ENCODE measurements at regions not wholly inside any gene's neighbourhood (a gene's known extent, or its start where the extent isn't known, plus 50 kb on each side); places are given as distances from the start of the nearest gene placed in this dataset.
"Not testable (repeated sequence)": the region's sequence is repeated elsewhere in the genome, so short reads cannot be mapped to it uniquely, and the experiment has no call there.

DNA sequence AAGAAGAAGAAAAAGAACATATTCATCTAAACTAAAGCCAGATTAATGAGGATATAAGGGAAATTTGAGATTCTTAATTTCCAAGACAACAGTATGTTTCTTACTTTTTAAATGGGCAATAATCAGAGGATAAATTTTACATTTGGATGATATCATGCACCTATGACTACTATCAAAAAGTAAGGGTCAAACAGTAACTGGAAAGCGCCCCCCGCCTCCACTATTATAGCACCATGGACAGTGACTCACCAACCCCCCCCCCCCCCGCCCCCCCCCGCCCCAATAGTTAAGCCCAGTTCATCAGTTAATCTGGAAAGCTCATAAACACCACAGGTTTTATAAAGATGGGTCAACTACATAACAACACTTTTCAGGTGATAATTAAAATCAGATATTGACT, 194.3 kb upstream of the DGKB start:
- no peaks in the 10 kb centered on the region for H3K27me3 ChIP-seq (ENCODE audit: insufficient read depth, low read length)

DNA sequence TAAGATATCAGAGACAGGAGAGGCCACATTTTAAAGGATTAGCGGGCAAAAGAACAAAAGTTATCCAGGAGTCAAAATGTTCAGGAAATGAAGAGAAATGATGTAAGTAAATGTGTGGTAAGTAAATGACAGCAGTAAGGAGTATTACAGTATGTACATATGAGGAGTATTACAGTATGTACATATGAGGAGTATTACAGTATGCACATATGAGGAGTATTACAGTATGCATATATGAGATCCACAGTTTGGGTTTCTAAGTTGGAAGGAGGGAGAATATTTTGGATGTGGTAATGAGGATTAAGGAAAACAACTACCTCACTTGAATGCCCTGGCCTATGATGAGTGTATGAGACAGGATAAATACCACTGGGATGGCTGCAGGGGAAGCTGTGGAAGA, 192.4 kb upstream of the DGKB start:
- Histone ChIP-seq H3K4me1 (ENCODE audit: insufficient read depth, low read length) (no peaks in the 10 kb centered on the region), H3K27me3 (ENCODE audit: insufficient read depth, low read length) (no peaks in the 10 kb centered on the region), H3K36me3 (ENCODE audit: insufficient read depth, low read depth, low read length) (no peaks in the 10 kb centered on the region), H3K9ac (ENCODE audit: low read depth, low read length) (no peak overlapping the region), H3K9me3 (ENCODE audit: insufficient read depth, low read depth, low read length) (no peaks in the 10 kb centered on the region), H3K27ac (ENCODE audit: low read length) (no peak overlapping the region), H3K4me3 (ENCODE audit: low read length) (no peak overlapping the region)

More for the DNA sequence above, 194.3 kb upstream of the DGKB start:
- H3K4me1 ChIP-seq (ENCODE audit: insufficient read depth, low read length), result no peaks in the 10 kb centered on the region
- H3K27ac ChIP-seq (ENCODE audit: low read length), result no peak overlapping the region
- H3K4me3 ChIP-seq (ENCODE audit: low read length), result no peak overlapping the region
- H3K9ac ChIP-seq (ENCODE audit: low read depth, low read length), result no peak overlapping the region
- H3K36me3 ChIP-seq (ENCODE audit: insufficient read depth, low read depth, low read length), result no peaks in the 10 kb centered on the region
- H3K9me3 ChIP-seq (ENCODE audit: insufficient read depth, low read depth, low read length), result no peaks in the 10 kb centered on the region

DNA sequence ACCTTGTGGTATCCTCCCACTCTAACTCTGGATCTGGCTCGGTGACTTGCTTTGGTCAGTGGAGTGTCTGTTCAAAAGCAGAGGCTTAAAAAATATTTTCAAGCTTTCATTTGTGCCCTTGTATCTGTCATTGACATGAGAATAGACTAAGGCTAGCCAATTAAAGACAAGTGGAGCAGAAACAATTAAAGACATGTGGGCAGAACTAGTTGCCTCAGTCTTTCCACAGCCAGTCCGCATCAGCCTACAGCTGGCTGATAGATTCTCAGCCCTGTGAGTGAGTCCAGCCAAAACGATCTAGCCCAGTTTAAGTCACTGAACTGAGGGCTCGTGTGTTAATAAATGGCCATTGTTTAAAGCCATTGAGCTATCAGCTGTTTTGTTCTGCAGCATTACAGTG, 185.2 kb upstream of the DGKB start:
- no peak overlapping the region for H3K4me3 ChIP-seq (ENCODE audit: low read length)

DNA sequence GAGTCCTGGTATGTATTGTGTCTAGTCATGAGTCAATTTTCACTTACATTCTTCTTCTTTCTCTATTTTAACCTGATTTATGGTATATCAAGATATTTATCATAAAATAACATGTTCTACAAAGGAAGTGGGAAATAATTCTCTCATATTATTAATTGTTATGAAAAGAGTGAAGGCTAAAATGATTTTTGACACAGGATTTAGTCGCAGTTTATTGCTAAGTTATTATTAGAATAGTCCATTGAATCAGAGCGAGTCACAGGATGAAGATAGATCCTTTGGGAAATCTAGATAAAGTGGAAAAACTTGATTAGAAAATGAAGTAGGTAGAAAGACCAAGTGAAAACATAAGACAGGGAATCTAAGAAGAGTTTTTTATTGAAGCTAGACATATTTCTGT, 184.3 kb upstream of the DGKB start:
- Histone ChIP-seq H3K27ac (ENCODE audit: low read length) (no peak overlapping the region), H3K27me3 (ENCODE audit: insufficient read depth, low read length) (no peaks in the 10 kb centered on the region), H3K9me3 (ENCODE audit: insufficient read depth, low read depth, low read length) (no peaks in the 10 kb centered on the region), H3K4me3 (ENCODE audit: low read length) (no peak overlapping the region), H3K36me3 (ENCODE audit: insufficient read depth, low read depth, low read length) (no peaks in the 10 kb centered on the region), H3K4me1 (ENCODE audit: insufficient read depth, low read length) (no peaks in the 10 kb centered on the region), H3K9ac (ENCODE audit: low read depth, low read length) (no peak overlapping the region)

More for the DNA sequence above, 185.2 kb upstream of the DGKB start:
- Histone ChIP-seq H3K9me3 (ENCODE audit: insufficient read depth, low read depth, low read length) (no peaks in the 10 kb centered on the region), H3K36me3 (ENCODE audit: insufficient read depth, low read depth, low read length) (no peaks in the 10 kb centered on the region), H3K27ac (ENCODE audit: low read length) (no peak overlapping the region), H3K27me3 (ENCODE audit: insufficient read depth, low read length) (no peaks in the 10 kb centered on the region), H3K4me1 (ENCODE audit: insufficient read depth, low read length) (no peaks in the 10 kb centered on the region), H3K9ac (ENCODE audit: low read depth, low read length) (no peak overlapping the region)

DNA sequence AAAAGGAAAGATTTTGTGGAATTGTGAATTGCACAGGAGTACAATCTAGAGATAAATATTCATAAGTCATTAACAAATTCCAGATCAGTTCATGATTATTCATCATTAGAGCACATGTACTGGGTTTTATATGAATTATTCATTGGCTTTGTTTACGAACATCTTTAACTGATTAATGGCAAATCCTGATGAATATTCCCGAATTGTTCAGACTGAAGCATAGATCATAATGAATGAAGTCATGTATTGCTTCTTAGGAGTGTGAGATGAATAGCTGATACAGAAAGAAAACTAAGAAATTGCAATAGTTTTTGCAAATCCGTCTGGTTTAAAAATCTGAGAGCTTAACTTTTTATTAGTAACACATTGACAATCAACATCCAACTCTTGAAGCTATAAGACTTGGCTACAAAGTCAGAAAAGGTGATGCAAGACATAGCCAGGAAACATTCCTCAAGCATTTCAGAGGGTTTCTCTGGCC, 183.6 kb upstream of the DGKB start:
- no peak overlapping the region for H3K27ac ChIP-seq (ENCODE audit: low read length)
- H3K9ac ChIP-seq (ENCODE audit: low read depth, low read length), result no peak overlapping the region
- H3K36me3 ChIP-seq (ENCODE audit: insufficient read depth, low read depth, low read length), result no peaks in the 10 kb centered on the region
- no peaks in the 10 kb centered on the region for H3K9me3 ChIP-seq (ENCODE audit: insufficient read depth, low read depth, low read length)
- no peaks in the 10 kb centered on the region for H3K27me3 ChIP-seq (ENCODE audit: insufficient read depth, low read length)
- no peak overlapping the region for H3K4me3 ChIP-seq (ENCODE audit: low read length)
- H3K4me1 ChIP-seq (ENCODE audit: insufficient read depth, low read length), result no peaks in the 10 kb centered on the region

DNA sequence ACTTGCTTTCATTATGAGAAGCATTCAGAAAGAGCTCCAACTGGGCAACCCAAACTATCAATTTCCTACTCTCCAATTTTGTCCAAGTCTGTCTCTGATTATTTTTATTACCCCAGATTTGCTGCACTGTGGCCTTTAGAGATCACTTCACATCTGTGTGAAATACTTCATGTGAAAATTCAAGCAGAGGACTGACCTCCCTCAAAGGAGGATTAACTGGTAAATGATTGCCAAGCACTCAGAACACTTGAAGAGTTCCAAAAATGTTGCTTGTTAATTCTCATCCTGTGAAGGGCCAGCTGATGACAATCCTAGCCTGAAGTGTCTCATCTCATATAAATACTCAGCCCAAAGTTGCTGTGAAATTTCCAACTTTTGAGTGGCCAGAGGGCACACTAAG, 182.8 kb upstream of the DGKB start:
- no peaks in the 10 kb centered on the region for H3K4me1 ChIP-seq (ENCODE audit: insufficient read depth, low read length)
- H3K4me3 ChIP-seq (ENCODE audit: low read length), result no peak overlapping the region
- no peak overlapping the region for H3K27ac ChIP-seq (ENCODE audit: low read length)
- no peaks in the 10 kb centered on the region for H3K36me3 ChIP-seq (ENCODE audit: insufficient read depth, low read depth, low read length)
- H3K9me3 ChIP-seq (ENCODE audit: insufficient read depth, low read depth, low read length), result no peaks in the 10 kb centered on the region
- no peaks in the 10 kb centered on the region for H3K27me3 ChIP-seq (ENCODE audit: insufficient read depth, low read length)
- H3K9ac ChIP-seq (ENCODE audit: low read depth, low read length), result no peak overlapping the region

DNA sequence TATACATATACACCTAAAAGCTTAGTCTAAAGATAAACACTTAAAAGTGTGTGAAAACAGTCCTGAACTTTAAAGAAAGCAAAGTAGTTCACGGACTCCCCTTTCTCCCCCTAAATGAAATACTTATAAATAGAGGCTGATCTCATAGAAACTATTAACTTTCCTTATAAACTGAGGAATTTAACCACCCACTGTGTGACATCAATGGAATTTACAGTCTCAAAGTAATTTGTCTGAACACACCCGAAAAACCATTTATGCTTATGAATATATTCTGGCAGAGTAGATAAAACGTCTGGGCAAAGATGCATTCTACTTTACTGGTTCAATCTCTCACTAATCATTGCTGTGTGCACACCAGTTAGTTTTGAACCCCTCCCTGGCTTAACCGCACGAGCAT, 181.8 kb upstream of the DGKB start:
- Histone ChIP-seq H3K4me3 (ENCODE audit: low read length) (no peak overlapping the region), H3K4me1 (ENCODE audit: insufficient read depth, low read length) (no peaks in the 10 kb centered on the region), H3K27ac (ENCODE audit: low read length) (no peak overlapping the region), H3K36me3 (ENCODE audit: insufficient read depth, low read depth, low read length) (no peaks in the 10 kb centered on the region), H3K9ac (ENCODE audit: low read depth, low read length) (no peak overlapping the region), H3K9me3 (ENCODE audit: insufficient read depth, low read depth, low read length) (no peaks in the 10 kb centered on the region), H3K27me3 (ENCODE audit: insufficient read depth, low read length) (no peaks in the 10 kb centered on the region)

DNA sequence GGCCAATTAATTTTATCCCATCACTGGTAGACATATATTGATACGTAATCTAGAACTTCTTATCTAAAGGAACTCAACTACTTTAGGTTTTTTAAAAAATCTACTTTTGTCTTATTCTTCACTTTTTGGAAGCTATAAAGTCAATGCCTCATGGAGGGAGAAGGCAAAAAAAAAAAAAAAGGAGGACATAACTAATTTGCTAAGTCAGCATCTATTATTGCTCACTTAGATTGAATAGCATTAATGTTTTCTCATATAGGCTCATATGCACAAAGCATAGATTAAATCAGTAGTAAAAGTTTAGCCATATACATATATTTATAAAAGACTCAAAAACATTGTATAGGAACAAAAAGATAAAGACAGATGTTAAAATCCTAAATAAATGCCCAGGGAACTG, 179.3 kb upstream of the DGKB start:
- H3K4me1 ChIP-seq (ENCODE audit: insufficient read depth, low read length), result no peaks in the 10 kb centered on the region
- no peaks in the 10 kb centered on the region for H3K27me3 ChIP-seq (ENCODE audit: insufficient read depth, low read length)
- no peaks in the 10 kb centered on the region for H3K36me3 ChIP-seq (ENCODE audit: insufficient read depth, low read depth, low read length)
- H3K9ac ChIP-seq (ENCODE audit: low read depth, low read length), result no peak overlapping the region
- H3K27ac ChIP-seq (ENCODE audit: low read length), result no peak overlapping the region
- no peaks in the 10 kb centered on the region for H3K9me3 ChIP-seq (ENCODE audit: insufficient read depth, low read depth, low read length)
- no peak overlapping the region for H3K4me3 ChIP-seq (ENCODE audit: low read length)

DNA sequence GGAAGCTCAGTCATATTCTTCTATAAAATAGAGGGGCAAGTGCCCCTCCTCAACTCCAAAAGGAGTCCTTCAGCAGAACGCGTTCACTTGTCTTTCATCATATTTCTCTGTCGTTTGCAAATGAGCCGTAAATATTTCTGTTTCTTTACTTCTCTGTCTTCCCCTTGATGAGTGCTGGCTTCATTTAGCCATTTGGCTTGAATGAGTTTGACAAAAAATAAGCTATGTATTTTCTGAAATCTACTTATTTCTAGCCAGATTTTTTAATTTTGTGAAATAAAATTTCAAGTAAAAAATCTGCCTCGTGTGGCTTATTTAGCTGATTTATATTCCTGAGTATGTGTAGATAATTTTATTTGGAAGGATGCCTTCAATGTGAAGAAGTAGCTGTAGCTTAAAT, 170.8 kb upstream of the DGKB start:
- Histone ChIP-seq H3K9ac (ENCODE audit: low read depth, low read length) (no peak overlapping the region), H3K27ac (ENCODE audit: low read length) (no peak overlapping the region)

DNA sequence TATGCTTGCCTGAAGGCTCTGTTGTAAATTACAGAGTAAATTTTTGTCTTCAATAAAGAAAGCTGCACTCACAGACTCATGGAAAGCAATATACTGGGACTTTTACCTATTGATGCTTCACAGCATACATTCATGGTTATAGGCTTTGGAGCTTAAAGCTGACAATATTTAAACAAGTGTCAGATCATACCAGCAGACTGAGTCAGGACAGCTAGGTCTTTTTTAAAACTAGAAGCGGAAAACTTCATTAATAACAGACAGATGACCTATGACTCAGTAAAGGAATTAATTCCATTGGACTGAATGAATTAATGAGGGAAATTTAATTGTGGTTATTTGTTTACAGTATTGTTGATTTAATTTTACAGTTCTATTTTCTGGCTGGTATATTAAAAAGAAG, 165.8 kb upstream of the DGKB start:
- no peaks in the 10 kb centered on the region for H3K9me3 ChIP-seq (ENCODE audit: insufficient read depth, low read depth, low read length)
- H3K27me3 ChIP-seq (ENCODE audit: insufficient read depth, low read length), result no peaks in the 10 kb centered on the region
- no peaks in the 10 kb centered on the region for H3K36me3 ChIP-seq (ENCODE audit: insufficient read depth, low read depth, low read length)

More for the DNA sequence above, 170.8 kb upstream of the DGKB start:
- no peaks in the 10 kb centered on the region for H3K4me1 ChIP-seq (ENCODE audit: insufficient read depth, low read length)
- H3K27me3 ChIP-seq (ENCODE audit: insufficient read depth, low read length), result no peaks in the 10 kb centered on the region
- no peaks in the 10 kb centered on the region for H3K36me3 ChIP-seq (ENCODE audit: insufficient read depth, low read depth, low read length)
- H3K4me3 ChIP-seq (ENCODE audit: low read length), result no peak overlapping the region
- no peaks in the 10 kb centered on the region for H3K9me3 ChIP-seq (ENCODE audit: insufficient read depth, low read depth, low read length)

DNA sequence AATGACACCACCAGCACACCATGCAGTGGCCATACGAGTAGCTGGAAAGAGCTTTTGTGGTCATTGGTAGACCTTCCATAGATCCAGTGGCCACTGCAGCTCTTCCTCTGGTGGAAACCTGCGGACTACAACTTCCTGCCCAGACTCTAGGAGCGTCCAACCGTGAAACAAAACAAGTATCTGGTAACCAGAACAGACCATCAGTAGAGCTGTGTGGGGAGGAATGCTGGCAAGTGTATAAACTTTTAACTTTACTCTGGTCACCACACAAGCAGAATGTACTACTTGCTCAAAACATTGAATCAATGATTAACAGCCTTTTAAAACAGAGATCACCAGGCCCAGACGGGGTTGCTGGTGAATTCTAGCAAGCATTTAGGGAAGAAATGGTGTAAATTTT, 154.7 kb upstream of the DGKB start:
- Histone ChIP-seq H3K27ac (ENCODE audit: low read length) (no peak overlapping the region), H3K27me3 (ENCODE audit: insufficient read depth, low read length) (no peaks in the 10 kb centered on the region), H3K4me1 (ENCODE audit: insufficient read depth, low read length) (no peaks in the 10 kb centered on the region), H3K9ac (ENCODE audit: low read depth, low read length) (no peak overlapping the region), H3K4me3 (ENCODE audit: low read length) (no peak overlapping the region), H3K9me3 (ENCODE audit: insufficient read depth, low read depth, low read length) (peaks cover 7% of the 10 kb centered on the region; the same call in 1 of the 2 replicates), H3K36me3 (ENCODE audit: insufficient read depth, low read depth, low read length) (no peaks in the 10 kb centered on the region)

More for the DNA sequence above, 165.8 kb upstream of the DGKB start:
- Histone ChIP-seq H3K9ac (ENCODE audit: low read depth, low read length) (no peak overlapping the region), H3K4me3 (ENCODE audit: low read length) (no peak overlapping the region), H3K27ac (ENCODE audit: low read length) (no peak overlapping the region), H3K4me1 (ENCODE audit: insufficient read depth, low read length) (no peaks in the 10 kb centered on the region)

DNA sequence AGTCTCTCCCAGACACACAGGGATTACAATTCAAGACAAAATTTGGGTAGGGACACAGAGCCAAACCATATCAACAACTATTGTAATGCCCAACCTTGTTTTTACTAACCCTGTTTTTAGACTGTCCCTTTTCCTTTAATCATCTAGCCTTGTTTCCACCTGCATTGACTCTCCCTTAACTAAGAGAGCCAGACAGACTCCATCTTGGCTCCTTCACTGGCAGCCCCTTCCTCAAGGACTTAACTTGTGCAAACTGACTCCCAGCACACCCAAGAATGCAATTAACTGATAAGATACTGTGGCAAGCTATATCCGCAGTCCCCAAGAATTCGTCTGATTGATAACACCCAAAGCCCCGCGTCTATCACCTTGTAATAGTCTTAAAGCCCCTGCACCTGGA, 151.8 kb upstream of the DGKB start:
- H3K4me1 ChIP-seq (ENCODE audit: insufficient read depth, low read length); H3K4me3 ChIP-seq (ENCODE audit: low read length): not testable (repeated sequence)

DNA sequence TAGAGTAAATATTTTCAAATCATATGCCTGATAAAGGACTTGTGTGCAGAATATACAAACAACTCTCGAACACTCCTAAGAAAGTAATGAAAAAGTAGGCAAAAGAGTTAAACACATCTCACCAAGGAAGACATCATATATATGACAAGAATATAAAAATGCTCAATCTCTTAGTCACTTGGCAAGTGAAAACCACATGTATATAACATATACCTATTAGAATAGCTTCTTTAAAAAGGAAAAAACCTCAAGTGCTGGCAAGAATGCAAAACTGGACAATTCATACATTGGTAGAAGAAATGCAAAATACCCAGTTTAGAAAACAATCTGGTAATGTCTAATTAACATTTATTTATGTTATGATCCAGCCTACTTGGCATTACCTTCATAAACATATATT, 146.6 kb upstream of the DGKB start:
- H3K27ac ChIP-seq (ENCODE audit: low read length), result no peak overlapping the region
- H3K27me3 ChIP-seq (ENCODE audit: insufficient read depth, low read length), result no peaks in the 10 kb centered on the region
- H3K9ac ChIP-seq (ENCODE audit: low read depth, low read length), result no peak overlapping the region
- H3K9me3 ChIP-seq (ENCODE audit: insufficient read depth, low read depth, low read length), result peaks cover 7% of the 10 kb centered on the region; the same call in 1 of the 2 replicates
- H3K36me3 ChIP-seq (ENCODE audit: insufficient read depth, low read depth, low read length), result no peaks in the 10 kb centered on the region
- H3K4me3 ChIP-seq (ENCODE audit: low read length), result no peak overlapping the region
- no peaks in the 10 kb centered on the region for H3K4me1 ChIP-seq (ENCODE audit: insufficient read depth, low read length)

More for the DNA sequence above, 151.8 kb upstream of the DGKB start:
- not testable (repeated sequence) for H3K9ac ChIP-seq (ENCODE audit: low read depth, low read length); H3K9me3 ChIP-seq (ENCODE audit: insufficient read depth, low read depth, low read length); H3K27me3 ChIP-seq (ENCODE audit: insufficient read depth, low read length); H3K36me3 ChIP-seq (ENCODE audit: insufficient read depth, low read depth, low read length); H3K27ac ChIP-seq (ENCODE audit: low read length)

Measured in iPS-20b (cell line).